Upper lobe of left lung (tissue), 6 donors: ENCODE measurements at regions not wholly inside any gene's neighbourhood (a gene's known extent, or its start where the extent isn't known, plus 50 kb on each side); places are given as distances from the start of the nearest gene placed in this dataset.

Experiments used
- ATAC-seq, 2 donors: fragments of 200-7000 bp; cut with Tn5 transposase; one replicate each; pipeline ENCODE4 v1.9.1; 2022; ENCODE audit warnings: mild to moderate bottlenecking in 2 of 2, moderate library complexity in 2 of 2; ENCODE audit not compliant: low FRiP score in 2 of 2
- DNase-seq, 2 donors: peaks; one replicate each; pipeline ENCODE4 v3.0.0-alpha.2; 2019 to 2020
- H3K27ac ChIP-seq, 4 donors: fragments of 200-600 bp; sonication (generic); one replicate each; pipeline ENCODE4 v1.5.1; 2016 to 2019
- H3K27me3 ChIP-seq, 4 donors: fragments of 200-600 bp; sonication (generic); one replicate each; pipeline ENCODE4 v1.5.1; 2017 to 2019
- H3K36me3 ChIP-seq, 4 donors: fragments of 200-600 bp; sonication (generic); one replicate each; pipeline ENCODE4 v1.5.1; 2016 to 2019
- H3K4me1 ChIP-seq, 4 donors: fragments of 200-600 bp; sonication (generic); one replicate each; pipeline ENCODE4 v1.5.1; 2018 to 2019
- H3K4me3 ChIP-seq, 4 donors: fragments of 200-600 bp; sonication (generic); one replicate each; pipeline ENCODE4 v1.5.1; 2017 to 2019; ENCODE audit warnings: mild to moderate bottlenecking in 2 of 4, moderate library complexity in 1 of 4
- H3K9me3 ChIP-seq, 4 donors: fragments of 200-600 bp; sonication (generic); one replicate each; pipeline ENCODE4 v1.5.1; 2018 to 2019
- CTCF ChIP-seq, 6 experiments: fragments of 450-650 bp in 4 of 6; fragments of 200-600 bp in 2 of 6; sonication (generic) in 2 of 6; IDR thresholded peaks; one replicate each; pipeline ENCODE4 v1.5.1; 2016 to 2019; ENCODE audit warnings: antibody characterized with exemption in 6 of 6
- EP300 ChIP-seq, 4 donors: sonication (generic); formaldehyde crosslinking; IDR thresholded peaks; one replicate each; pipeline ENCODE4 v1.5.1; 2017; ENCODE audit warnings: antibody characterized with exemption in 4 of 4, control low read depth in 2 of 4
- POLR2A ChIP-seq, 4 donors: fragments of 450-650 bp; IDR thresholded peaks; one replicate each; pipeline ENCODE4 v1.5.1; 2016 to 2017; ENCODE audit warnings: antibody characterized with exemption in 4 of 4, mild to moderate bottlenecking in 2 of 4
- POLR2AphosphoS5 ChIP-seq, 2 donors: sonication (generic); formaldehyde crosslinking; IDR thresholded peaks; one replicate each; pipeline ENCODE4 v1.5.1; 2017; ENCODE audit warnings: antibody characterized with exemption in 2 of 2
- WGBS, 2 donors: methylation state at CpG; one replicate each; pipeline ENCODE4 v1.1.5; 2017 to 2018; 5-methylcytosine and 5-hydroxymethylcytosine counted together
- donor health status: DM: no; HTN: no; CAD: no; lungs with moderate emphysema.
- donor health status: DM: no; HTN: yes; CAD: no; lungs with severe emphysema.

GRCh38 chr7:115679423-115679822 is 351.1 kb downstream of the TFEC start:
- 91 to 93% methylated on average over 4 of the region's 4 CpGs for WGBS, 2 donors
- ATAC-seq = no peak

GRCh38 chr7:115678086-115678982 is 352.2 kb downstream of the TFEC start:
- Histone ChIP-seq H3K9me3 (no peaks in the 10 kb centered on the region), H3K27ac (no peak overlapping the region), H3K4me3 (no peak overlapping the region), H3K4me1 (peaks cover 0 to 6% (median 1%) of the 10 kb centered on the region in 4 donors), H3K27me3 (no peaks in the 10 kb centered on the region), H3K36me3 (no peaks in the 10 kb centered on the region)
- DNase-seq (no peak), ATAC-seq (no peak)
- WGBS, 2 donors = 56% methylated on average over 12 of the region's 12 CpGs
- TF ChIP-seq POLR2AphosphoS5 (IDR thresholded peaks at IDR 0.05) = no peak
- TF ChIP-seq CTCF (IDR thresholded peaks at IDR 0.05) = no peak
- TF ChIP-seq EP300 (IDR thresholded peaks at IDR 0.05) = no peak
- TF ChIP-seq POLR2A (IDR thresholded peaks at IDR 0.05) = no peak

More at GRCh38 chr7:115679423-115679822, 351.1 kb downstream of the TFEC start:
- Histone ChIP-seq H3K4me1 (peaks cover 0 to 6% (median 1%) of the 10 kb centered on the region in 4 donors), H3K4me3 (no peak overlapping the region), H3K27me3 (no peaks in the 10 kb centered on the region), H3K9me3 (no peaks in the 10 kb centered on the region), H3K36me3 (no peaks in the 10 kb centered on the region), H3K27ac (no peak overlapping the region)
- TF ChIP-seq POLR2A (IDR thresholded peaks at IDR 0.05) (no peak), CTCF (IDR thresholded peaks at IDR 0.05) (no peak), POLR2AphosphoS5 (IDR thresholded peaks at IDR 0.05) (no peak), EP300 (IDR thresholded peaks at IDR 0.05) (no peak)
- DNase-seq = no peak

GRCh38 chr7:115676707-115677106 is 353.9 kb downstream of the TFEC start:
- TF ChIP-seq CTCF (IDR thresholded peaks at IDR 0.05) = no peak
- TF ChIP-seq POLR2A (IDR thresholded peaks at IDR 0.05) = no peak
- no peak for TF ChIP-seq EP300 (IDR thresholded peaks at IDR 0.05)
- TF ChIP-seq POLR2AphosphoS5 (IDR thresholded peaks at IDR 0.05) = no peak
- Histone ChIP-seq H3K27me3 (no peaks in the 10 kb centered on the region), H3K4me3 (no peak overlapping the region), H3K9me3 (no peaks in the 10 kb centered on the region), H3K27ac (no peak overlapping the region), H3K36me3 (no peaks in the 10 kb centered on the region), H3K4me1 (peaks cover 0 to 6% (median 1%) of the 10 kb centered on the region in 4 donors)
- 89 to 91% methylated on average over 3 of the region's 3 CpGs for WGBS, 2 donors
- no peak for DNase-seq
- ATAC-seq = no peak

GRCh38 chr7:115676080-115676479 is 354.5 kb downstream of the TFEC start:
- Histone ChIP-seq H3K4me1 (peaks cover 0 to 6% (median 1%) of the 10 kb centered on the region in 4 donors), H3K9me3 (no peaks in the 10 kb centered on the region), H3K4me3 (no peak overlapping the region), H3K27me3 (no peaks in the 10 kb centered on the region), H3K36me3 (no peaks in the 10 kb centered on the region), H3K27ac (no peak overlapping the region)
- ATAC-seq (peak in 1 of 2 donors; percentile 44), DNase-seq (peak in 1 of 2 donors; percentile 25)
- 31 to 44% methylated on average over 10 of the region's 10 CpGs for WGBS, 2 donors
- no peak for TF ChIP-seq POLR2AphosphoS5 (IDR thresholded peaks at IDR 0.05)
- no peak for TF ChIP-seq CTCF (IDR thresholded peaks at IDR 0.05)
- no peak for TF ChIP-seq EP300 (IDR thresholded peaks at IDR 0.05)
- no peak for TF ChIP-seq POLR2A (IDR thresholded peaks at IDR 0.05)
